ENCODE measurements at regions not wholly inside any gene's neighbourhood (a gene's known extent, or its start where the extent isn't known, plus 50 kb on each side); places are given as distances from the start of the nearest gene placed in this dataset.

DNA sequence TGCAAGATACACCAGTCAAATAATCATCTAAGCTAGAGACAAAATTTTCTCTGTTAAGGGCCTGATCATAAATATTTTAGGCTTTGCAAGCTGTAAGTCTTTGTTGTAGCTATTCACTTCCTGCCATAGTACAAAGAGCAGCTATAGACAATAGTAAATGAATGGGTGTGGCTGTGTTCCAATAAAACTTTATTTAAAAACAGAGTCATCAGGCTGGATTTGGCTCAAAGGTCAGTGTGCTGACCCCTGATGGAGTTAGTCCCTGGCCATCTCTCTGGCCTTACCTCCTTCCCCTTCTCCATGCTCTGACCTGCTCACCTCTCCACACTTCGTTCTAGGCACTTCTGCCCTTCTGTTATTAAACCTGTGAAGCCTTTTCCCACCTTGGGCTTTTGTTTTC lies 86.0 kb downstream of the DRD1 start:
- Histone ChIP-seq H3K27me3 (peaks cover 0 to 9% of the 10 kb centered on the region in 2 donors), H3K4me1 (no peaks in the 10 kb centered on the region), H3K36me3 (no peaks in the 10 kb centered on the region), H3K27ac (no peak overlapping the region), H3K4me3 (no peak overlapping the region), H3K9me3 (no peaks in the 10 kb centered on the region)
- intact Hi-C loops (cut with DNase I) = no loop called here
- ATAC-seq (no peak), DNase-seq (no peak)
- TF ChIP-seq, protein P1, sequence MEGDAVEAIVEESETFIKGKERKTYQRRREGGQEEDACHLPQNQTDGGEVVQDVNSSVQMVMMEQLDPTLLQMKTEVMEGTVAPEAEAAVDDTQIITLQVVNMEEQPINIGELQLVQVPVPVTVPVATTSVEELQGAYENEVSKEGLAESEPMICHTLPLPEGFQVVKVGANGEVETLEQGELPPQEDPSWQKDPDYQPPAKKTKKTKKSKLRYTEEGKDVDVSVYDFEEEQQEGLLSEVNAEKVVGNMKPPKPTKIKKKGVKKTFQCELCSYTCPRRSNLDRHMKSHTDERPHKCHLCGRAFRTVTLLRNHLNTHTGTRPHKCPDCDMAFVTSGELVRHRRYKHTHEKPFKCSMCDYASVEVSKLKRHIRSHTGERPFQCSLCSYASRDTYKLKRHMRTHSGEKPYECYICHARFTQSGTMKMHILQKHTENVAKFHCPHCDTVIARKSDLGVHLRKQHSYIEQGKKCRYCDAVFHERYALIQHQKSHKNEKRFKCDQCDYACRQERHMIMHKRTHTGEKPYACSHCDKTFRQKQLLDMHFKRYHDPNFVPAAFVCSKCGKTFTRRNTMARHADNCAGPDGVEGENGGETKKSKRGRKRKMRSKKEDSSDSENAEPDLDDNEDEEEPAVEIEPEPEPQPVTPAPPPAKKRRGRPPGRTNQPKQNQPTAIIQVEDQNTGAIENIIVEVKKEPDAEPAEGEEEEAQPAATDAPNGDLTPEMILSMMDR (IDR thresholded peaks at IDR 0.05) = no peak

DNA sequence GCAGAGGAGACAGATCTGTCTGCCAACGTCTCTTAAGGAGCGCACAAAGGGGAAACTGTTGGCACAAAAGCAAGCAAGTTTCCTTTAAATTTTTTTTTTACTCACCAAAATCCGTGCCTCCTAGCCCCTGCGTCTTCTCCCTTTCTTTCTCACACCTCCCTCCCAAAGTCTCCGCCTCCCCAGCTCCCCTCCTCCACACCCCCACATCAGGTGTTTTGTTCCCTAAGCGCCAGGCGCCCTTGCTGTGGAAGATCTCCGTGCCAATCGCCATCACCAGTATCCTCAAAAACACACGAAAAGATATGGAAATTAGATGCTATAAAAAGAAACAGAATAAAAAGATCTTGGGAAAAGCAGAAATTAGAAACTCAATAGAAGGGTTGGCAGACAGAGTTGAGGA lies 87.6 kb downstream of the DRD1 start:
- no peak overlapping the region for H3K4me3 ChIP-seq
- no peak for ATAC-seq
- TF ChIP-seq, protein P1 (IDR thresholded peaks at IDR 0.05) = no peak
- H3K36me3 ChIP-seq = no peaks in the 10 kb centered on the region
- no peaks in the 10 kb centered on the region for H3K4me1 ChIP-seq
- no peak for DNase-seq
- intact Hi-C loops (cut with DNase I) = no loop called here
- no peak overlapping the region for H3K27ac ChIP-seq
- peaks cover 0 to 19% of the 10 kb centered on the region in 2 donors for H3K27me3 ChIP-seq
- no peaks in the 10 kb centered on the region for H3K9me3 ChIP-seq

DNA sequence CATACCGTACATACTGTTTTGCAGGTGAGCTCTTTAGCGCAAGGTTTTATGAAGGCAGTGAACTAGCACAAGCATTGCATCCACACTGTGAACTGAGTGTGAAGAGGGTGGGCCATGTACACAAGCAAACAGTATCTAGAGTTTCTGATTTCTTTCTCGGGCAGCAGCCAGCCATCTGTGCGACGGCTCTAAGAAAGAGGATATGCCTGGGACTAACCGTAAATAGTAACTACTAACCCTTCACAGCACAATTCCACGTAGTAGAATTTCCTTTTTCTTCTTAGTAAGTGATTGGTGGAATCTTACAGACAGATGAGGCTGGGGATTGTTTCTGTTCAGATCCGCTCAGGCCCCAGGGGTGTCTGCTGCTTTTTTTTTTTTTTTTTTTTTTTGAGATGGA lies 89.0 kb downstream of the DRD1 start:
- H3K36me3 ChIP-seq = no peaks in the 10 kb centered on the region
- no peak for DNase-seq

DNA sequence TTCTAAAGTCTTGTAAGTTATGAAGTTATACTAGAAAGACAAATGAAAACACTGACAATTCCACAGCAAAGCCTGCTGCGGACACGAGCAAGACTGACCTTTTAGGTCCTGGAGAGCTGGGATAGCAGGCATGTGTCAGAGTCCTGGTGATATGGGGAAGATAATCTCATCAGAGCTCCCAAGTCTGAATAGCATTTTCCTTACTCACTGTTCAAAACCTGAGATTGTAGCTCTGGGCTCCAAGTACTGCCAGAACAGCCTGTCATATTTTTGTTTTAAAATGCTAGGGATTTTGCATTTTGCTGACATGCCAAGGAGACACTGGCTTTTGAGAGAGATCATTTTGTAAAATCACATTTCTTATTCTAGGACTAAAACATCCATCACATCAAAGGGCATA lies 90.1 kb downstream of the DRD1 start:
- intact Hi-C loops (cut with DNase I) = no loop called here
- ATAC-seq (no peak), DNase-seq (no peak)
- no peak overlapping the region for H3K27ac ChIP-seq
- no peaks in the 10 kb centered on the region for H3K4me1 ChIP-seq
- TF ChIP-seq, protein P1 (IDR thresholded peaks at IDR 0.05) = no peak
- H3K4me3 ChIP-seq = no peak overlapping the region
- no peaks in the 10 kb centered on the region for H3K36me3 ChIP-seq
- peaks cover 0 to 19% of the 10 kb centered on the region in 2 donors for H3K27me3 ChIP-seq
- H3K9me3 ChIP-seq = no peaks in the 10 kb centered on the region

More for the DNA sequence above, 89.0 kb downstream of the DRD1 start:
- TF ChIP-seq, protein P1 (IDR thresholded peaks at IDR 0.05) = no peak
- peaks cover 0 to 19% of the 10 kb centered on the region in 2 donors for H3K27me3 ChIP-seq
- no peaks in the 10 kb centered on the region for H3K4me1 ChIP-seq
- no peaks in the 10 kb centered on the region for H3K9me3 ChIP-seq
- H3K27ac ChIP-seq = no peak overlapping the region
- no peak overlapping the region for H3K4me3 ChIP-seq
- no peak for ATAC-seq
- intact Hi-C loops (cut with DNase I) = no loop called here

DNA sequence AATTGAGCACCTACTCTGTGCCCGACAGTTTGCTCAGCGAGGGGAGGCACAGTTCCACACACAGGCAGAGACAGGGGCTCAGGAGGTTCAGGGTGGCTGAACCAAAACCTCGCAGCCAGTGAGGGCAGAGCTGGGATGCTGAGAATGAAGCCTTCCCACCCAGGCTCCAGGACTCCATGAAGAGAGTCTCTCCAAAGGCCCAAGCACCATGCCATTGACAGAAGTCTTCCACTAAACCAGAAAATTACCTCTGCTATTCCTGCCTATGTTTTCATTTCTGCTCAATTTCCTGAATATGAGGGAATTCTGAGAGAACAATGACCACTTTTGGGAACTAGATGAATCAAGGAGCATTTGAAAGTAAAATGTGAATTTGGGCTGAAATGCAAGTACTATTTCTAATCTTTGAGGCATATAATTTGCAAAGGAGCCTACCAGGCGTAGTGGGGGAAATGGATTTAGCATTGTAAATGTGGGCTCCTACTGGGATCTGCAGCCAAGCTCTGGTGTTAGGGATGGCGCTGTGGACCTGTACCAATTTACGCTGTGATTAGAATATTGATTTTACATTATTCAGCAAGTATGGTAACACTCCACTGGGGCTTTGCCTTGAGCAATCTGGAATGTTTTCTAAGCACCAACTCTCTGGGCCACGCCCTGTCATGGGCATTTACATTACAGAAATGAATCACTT lies 91.9 kb downstream of the DRD1 start:
- Histone ChIP-seq H3K9me3 (no peaks in the 10 kb centered on the region), H3K27ac (no peak overlapping the region), H3K4me3 (no peak overlapping the region), H3K4me1 (no peaks in the 10 kb centered on the region), H3K27me3 (peaks cover 0 to 19% of the 10 kb centered on the region in 2 donors), H3K36me3 (no peaks in the 10 kb centered on the region)
- DNase-seq (no peak), ATAC-seq (no peak)
- intact Hi-C loops (cut with DNase I) = no loop called here
- TF ChIP-seq, protein P1 (IDR thresholded peaks at IDR 0.05) = no peak
